OCI-M2 (cell line): ENCODE measurements at regions not wholly inside any gene's neighbourhood (a gene's known extent, or its start where the extent isn't known, plus 50 kb on each side); places are given as distances from the start of the nearest gene placed in this dataset.
"Not testable (repeated sequence)": the region's sequence is repeated elsewhere in the genome, so short reads cannot be mapped to it uniquely, and the experiment has no call there.

Experiments used
- DNase-seq: peaks from one replicate; lab custom pipeline; 2025; ENCODE audit not compliant: unreplicated experiment; lab: John Stamatoyannopoulos, UW

DNA sequence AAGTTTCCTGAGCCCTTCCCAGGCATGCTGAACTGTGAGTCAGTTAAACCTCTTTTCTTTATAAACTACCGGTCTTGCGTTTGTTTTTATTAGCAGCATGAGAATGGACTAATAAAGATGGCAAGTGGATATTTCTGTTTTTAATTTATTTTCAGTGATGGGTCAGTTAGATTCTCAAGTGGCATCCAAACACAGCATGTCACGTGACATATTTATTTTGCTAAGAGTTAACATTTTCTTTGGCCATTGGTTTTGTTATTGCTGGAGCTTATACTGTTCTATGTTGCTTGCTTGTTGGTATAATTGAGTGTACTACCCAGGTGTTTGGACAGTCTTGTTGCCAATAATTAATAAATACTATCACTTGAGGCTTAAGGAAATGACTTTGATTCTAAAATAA, 181.7 kb upstream of the MALRD1 start:
- no peak for DNase-seq

- DNase-seq, result no peak
Observed at GRCh38 chr10:18868919-18869318, 179.7 kb upstream of the MALRD1 start.

DNA sequence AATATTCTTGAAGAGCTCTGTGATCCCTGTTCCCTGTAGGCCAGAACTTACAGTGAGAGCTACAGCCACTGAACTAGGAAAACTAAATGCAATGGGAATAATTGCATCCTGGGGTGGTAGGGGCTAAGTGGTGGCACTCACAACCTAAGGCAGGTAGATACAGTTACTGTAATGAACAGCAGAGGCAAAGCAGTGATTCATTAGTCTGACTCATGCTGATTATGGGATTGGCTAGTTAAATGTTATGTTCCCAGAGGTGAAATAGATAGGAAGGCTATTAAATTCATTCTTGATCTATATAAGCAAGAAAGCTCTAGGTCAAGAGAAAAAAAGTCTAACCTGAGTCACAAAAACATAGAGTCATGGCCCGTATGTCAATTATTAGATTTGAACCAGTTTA, 173.1 kb upstream of the MALRD1 start:
- no peak for DNase-seq

DNA sequence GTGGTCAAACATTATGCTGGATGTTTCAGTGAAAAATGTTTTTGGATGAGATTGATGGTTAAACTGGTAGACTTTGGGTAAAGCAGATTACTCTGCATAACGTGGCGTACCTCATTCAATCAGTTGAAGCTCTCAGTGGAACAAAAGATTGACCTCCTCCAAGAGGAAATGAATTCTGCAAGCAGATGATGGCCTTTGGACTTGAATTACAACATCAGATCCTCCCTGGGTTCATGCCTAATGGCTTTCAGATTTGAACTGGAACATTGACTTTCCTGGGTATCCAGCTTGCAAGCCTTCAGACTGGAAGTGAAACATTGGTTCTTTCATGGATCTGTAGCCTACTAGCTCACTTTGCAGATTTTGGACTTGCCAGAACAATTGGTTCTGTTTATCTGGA, 169.3 kb upstream of the MALRD1 start:
- DNase-seq, result no peak

- no peak for DNase-seq
Observed at GRCh38 chr10:18880530-18880929, 168.1 kb upstream of the MALRD1 start.

GRCh38 chr10:18886102-18886501, 162.5 kb upstream of the MALRD1 start:
- DNase-seq, result no peak

DNA sequence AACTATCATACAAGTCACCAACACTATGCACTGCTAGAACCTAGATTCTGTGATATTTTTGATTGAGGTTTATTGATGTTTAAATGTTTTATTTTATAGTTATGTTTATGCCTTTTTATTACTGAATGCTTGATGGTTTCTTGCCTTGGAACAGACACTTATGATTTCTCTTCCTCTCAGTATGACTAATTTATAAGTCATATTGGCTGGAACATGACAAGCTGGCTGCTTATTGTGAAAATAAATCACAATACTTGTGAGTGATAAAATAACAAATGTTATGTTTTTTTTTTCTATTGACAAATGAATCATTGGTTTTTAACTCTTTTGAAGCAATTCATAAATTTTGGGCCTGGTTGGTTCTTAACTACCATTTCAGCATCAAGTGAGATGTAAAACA, 142.0 kb upstream of the MALRD1 start:
- no peak for DNase-seq

- DNase-seq, result not testable (repeated sequence)
Observed at GRCh38 chr10:18917431-18917830, 131.2 kb upstream of the MALRD1 start.

DNA sequence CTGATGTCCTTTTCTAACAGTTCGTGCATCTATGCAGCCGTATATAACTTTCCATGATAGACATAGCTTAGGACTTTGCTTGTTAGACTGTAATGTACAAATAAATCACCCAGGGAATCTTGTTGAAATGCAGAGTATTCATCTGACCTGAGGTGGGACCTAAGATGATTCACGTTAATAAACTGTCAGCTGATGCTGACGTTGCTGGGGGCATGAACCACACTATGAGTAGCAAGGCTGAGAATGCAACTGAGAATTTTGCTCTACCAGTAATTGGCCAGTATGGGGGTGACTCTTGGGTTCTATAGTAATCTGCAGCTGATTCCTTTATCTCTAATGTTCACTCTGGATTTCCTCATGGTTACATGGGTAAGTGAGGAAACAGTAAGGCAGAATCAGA, 130.1 kb upstream of the MALRD1 start:
- DNase-seq, result no peak

GRCh38 chr10:18949391-18949790, 99.2 kb upstream of the MALRD1 start:
- DNase-seq, result no peak

DNA sequence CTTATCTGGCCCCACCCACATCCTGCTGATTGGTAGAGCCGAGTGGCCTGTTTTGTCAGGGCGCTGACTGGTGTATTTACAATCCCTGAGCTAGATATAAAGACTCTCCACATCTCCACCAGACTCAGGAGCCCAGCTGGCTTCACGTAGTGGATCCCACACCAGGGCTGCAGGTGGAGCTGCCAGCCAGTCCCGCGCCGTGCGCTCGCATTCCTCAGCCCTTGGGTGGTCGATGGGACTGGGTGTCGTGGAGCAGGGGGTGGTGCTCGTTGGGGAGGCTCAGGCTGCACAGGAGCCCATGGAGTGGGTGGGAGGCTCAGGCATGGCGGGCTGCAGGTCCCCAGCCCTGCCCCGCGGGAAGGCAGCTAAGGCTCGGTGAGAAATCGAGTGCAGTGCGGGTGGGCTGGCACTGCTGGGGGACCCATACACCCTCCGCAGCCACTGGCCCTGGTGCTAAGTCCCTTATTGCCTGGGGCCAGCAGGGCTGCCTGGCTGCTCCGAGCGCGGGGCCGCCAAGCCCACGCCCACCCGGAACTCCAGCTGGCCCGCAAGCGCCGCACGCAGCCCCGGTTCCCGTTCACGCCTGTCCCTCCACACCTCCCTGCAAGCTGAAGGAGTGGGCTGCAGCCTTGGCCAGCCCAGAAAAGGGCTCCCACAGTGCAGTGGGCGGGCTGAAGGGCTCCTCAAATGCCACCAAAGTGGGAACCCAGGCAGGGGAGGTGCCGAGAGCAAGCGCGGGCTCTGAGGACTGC, 97.4 kb upstream of the MALRD1 start:
- DNase-seq, result not testable (repeated sequence)

DNA sequence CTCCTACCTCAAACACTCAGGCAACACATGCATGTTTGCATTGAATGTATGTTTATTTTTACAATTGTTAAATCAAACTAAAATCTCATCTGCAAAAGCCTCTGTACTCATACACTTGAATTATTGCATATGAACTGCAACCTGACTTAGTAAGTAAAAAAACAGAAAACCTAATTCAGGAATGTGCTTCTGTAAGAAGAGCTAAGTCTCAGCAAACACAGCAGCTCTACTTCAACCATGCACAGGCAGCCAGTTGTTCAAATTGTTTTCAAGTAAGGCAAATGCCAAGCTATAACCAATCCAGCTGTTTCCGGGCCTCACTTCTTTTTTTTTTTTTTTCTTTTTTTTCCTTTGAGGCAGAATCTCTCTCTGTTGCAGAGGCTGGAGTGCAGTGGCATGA, 93.5 kb upstream of the MALRD1 start:
- no peak for DNase-seq

- DNase-seq, result no peak
Observed at GRCh38 chr10:18959369-18959768, 89.2 kb upstream of the MALRD1 start.

DNA sequence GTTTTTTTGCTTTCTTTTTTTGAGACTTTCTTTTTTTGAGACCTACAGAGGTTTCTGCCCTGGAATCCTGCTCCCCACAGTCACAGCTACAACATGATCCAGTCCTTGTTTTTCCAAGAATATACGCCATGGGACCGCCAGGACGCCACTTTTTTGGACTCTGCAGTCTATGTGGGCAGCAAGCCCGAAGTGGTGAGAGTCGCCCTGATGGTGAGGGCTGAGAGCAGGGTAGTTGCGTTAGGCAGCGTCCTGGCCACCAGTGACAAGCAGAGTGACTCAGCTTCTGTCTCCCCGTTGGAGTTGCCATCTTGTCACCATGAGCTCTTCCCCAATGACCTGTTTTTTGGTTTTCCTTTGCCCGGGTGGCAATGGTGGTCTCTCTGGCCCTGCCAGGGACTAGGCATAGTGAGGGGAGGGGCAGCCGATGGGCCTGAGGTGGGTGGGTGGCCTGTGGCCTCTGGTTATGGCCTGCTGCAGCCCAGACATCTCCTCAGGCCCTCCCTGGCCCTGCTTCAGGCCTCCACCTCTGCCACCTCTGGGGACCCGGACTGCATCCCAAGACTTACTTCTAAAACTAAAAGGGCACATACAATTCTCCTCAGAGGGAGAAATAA, 88.0 kb upstream of the MALRD1 start:
- no peak for DNase-seq

DNA sequence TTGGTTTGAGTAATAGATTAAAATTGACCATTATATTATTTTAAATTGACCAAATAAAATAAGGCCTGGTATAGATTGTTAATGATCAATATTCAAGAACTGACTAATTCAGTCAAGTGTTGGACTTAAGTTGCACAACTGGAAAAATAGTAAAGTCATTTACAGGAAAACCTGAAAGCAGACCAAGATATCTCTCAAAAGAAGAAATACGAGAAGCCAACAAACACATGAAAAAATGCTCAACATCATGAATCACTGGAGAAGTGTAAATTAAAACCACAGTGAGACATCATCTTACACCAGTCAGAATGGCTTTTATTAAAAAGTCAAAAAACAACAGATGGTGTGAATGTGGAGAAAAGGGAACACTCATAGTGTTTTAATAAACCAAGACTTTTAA, 80.4 kb upstream of the MALRD1 start:
- DNase-seq, result no peak

DNA sequence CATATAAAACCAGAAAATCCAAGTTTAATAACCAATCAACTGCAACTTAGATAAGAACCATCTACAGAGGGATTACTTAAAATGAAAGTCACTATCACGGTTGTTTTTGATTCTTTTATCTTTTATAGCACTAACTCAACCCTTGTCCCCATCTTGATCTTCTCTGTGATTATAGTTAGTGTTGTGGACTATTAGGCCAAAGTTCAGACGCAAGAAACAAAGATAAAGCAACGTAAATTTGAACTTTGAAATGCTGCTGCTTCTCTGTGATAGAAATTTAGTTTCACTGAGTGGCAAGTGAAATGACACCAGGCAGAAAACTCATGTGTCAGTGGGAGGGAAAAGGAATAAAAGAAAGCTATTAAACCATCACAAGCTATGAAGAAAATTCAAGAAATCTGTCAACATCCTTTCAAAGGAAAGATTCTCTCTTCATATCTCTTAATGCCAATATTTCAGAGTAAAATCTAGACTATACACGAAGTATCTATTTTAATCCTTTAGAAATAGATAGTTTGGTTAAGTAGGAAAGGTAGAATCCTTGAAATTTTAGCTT, 71.8 kb upstream of the MALRD1 start:
- no peak for DNase-seq

- no peak for DNase-seq
Observed at GRCh38 chr10:18980089-18980629, 68.4 kb upstream of the MALRD1 start.

GRCh38 chr10:18984531-18984930, 64.1 kb upstream of the MALRD1 start:
- no peak for DNase-seq

- DNase-seq, result no peak
Observed at GRCh38 chr10:18988338-18988737, 60.3 kb upstream of the MALRD1 start.
